Breast epithelium (tissue), 3 donors: ENCODE measurements at regions not wholly inside any gene's neighbourhood (a gene's known extent, or its start where the extent isn't known, plus 50 kb on each side); places are given as distances from the start of the nearest gene placed in this dataset.

Source experiments
- CTCF ChIP-seq, 3 donors: fragments of 450-650 bp; IDR thresholded peaks; one replicate each; pipeline ENCODE4 v1.5.1; 2016 to 2017; ENCODE audit warnings: antibody characterized with exemption in 3 of 3, mild to moderate bottlenecking in 3 of 3, moderate library complexity in 3 of 3
- POLR2A ChIP-seq: fragments of 450-650 bp; IDR thresholded peaks from one replicate; pipeline ENCODE4 v1.6.1; 2016; ENCODE audit warnings: antibody characterized with exemption, mild to moderate bottlenecking, moderate library complexity

- TF ChIP-seq CTCF (IDR thresholded peaks at IDR 0.05) (no peak), POLR2A (no peak)
Measured at GRCh38 chr5:116844015-116844414, 269.4 kb upstream of the SEMA6A start.
